ENCODE measurements at regions not wholly inside any gene's neighbourhood (a gene's known extent, or its start where the extent isn't known, plus 50 kb on each side); places are given as distances from the start of the nearest gene placed in this dataset.

GRCh38 chr6:121649951-121650350 is 214.5 kb downstream of the GJA1 start (continued):
- no peak for TF ChIP-seq ZNF552 (CRISPR knock-in tag; IDR thresholded peaks at IDR 0.05; ENCODE audit: borderline replicate concordance)
- no peak for TF ChIP-seq SMARCE1 (IDR thresholded peaks at IDR 0.05; ENCODE audit: borderline replicate concordance)
- TF ChIP-seq ZNF597 (CRISPR knock-in tag; IDR thresholded peaks at IDR 0.05), result no peak

- FAIRE-seq, result no peak
- Histone ChIP-seq H3K4me1 (ENCODE audit: insufficient read depth, low read length) (no peaks in the 10 kb centered on the region), H3K79me2 (ENCODE audit: insufficient read depth, low read length) (no peaks in the 10 kb centered on the region), H4K20me1 (ENCODE audit: insufficient read depth, low read length) (no peaks in the 10 kb centered on the region), H3K9ac (ENCODE audit: insufficient read depth, low read depth, low read length) (no peak overlapping the region), H3K4me3 (replicated peaks in 1 of 3; ENCODE audit: insufficient read depth in 1 of 3, low read depth in 2 of 3, low read length in 3 of 3) (no peak overlapping the region), H3K27ac (ENCODE audit: extremely low read length, insufficient read depth, low read length) (no peak overlapping the region), H3K9me3 (ENCODE audit: low read length) (no peaks in the 10 kb centered on the region), H3K27me3 (ENCODE audit: control insufficient read depth in 1 of 2, insufficient read depth in 2 of 2, low read length in 2 of 2) (no peaks in the 10 kb centered on the region), H3K36me3 (replicated peaks in 1 of 2; ENCODE audit: control insufficient read depth in 1 of 2, insufficient read depth in 2 of 2, low read length in 2 of 2) (no peaks in the 10 kb centered on the region), H2AFZ (ENCODE audit: low read length) (no peak overlapping the region), H3K4me2 (ENCODE audit: low read depth, low read length) (no peak overlapping the region)
- intact Hi-C loops (cut with micrococcal nuclease; ENCODE audit: unreplicated experiment), result no loop called here
- no peak for DNase-seq (ENCODE audit: low spot score)
- in situ Hi-C loops (cut with HindIII; ENCODE audit: extremely low pct_ligation_motif_present, low pct_unique_long_range_greater_than_20kb), result no loop called here
- ChIA-PET CTCF (ENCODE audit: low intra/inter-chr PET ratio, low total read pairs) (no interaction called here), POLR2A (no interaction called here)
- no peak for ATAC-seq
- 0% methylated on average over 1 of the region's 1 CpG for WGBS (ENCODE audit: low lambda C conversion rate)
- BruUV-seq (replicated peaks), result no TSS peak
- TF ChIP-seq GATAD2A (CRISPR knock-in tag; IDR thresholded peaks at IDR 0.05) (no peak), TEAD3 (CRISPR knock-in tag; optimal IDR thresholded peaks at IDR 0.05; ENCODE audit: borderline replicate concordance) (no peak), ZBTB7A (CRISPR knock-in tag; IDR thresholded peaks at IDR 0.05) (no peak), ZC3H13 (CRISPR knock-in tag; IDR thresholded peaks at IDR 0.05) (no peak), STAG1 (CRISPR knock-in tag; IDR thresholded peaks at IDR 0.05) (no peak), ZNF10 (CRISPR knock-in tag; IDR thresholded peaks at IDR 0.05; ENCODE audit: borderline replicate concordance, low read depth) (no peak), IRF9 (CRISPR knock-in tag; IDR thresholded peaks at IDR 0.05; ENCODE audit: borderline replicate concordance) (no peak), ZNF17 (CRISPR knock-in tag; IDR thresholded peaks at IDR 0.05) (no peak), RARG (CRISPR knock-in tag; IDR thresholded peaks at IDR 0.05; ENCODE audit: low read depth) (no peak), REST (IDR thresholded peaks at IDR 0.05; ENCODE audit: borderline replicate concordance in 1 of 2, low read depth in 1 of 2, low read length in 2 of 2) (no peak), SNAI1 (CRISPR knock-in tag; IDR thresholded peaks at IDR 0.05; ENCODE audit: borderline replicate concordance) (no peak), ZNF670 (CRISPR knock-in tag; IDR thresholded peaks at IDR 0.05; ENCODE audit: borderline replicate concordance) (no peak), KLF12 (CRISPR knock-in tag; IDR thresholded peaks at IDR 0.05; ENCODE audit: borderline replicate concordance) (no peak)
Measured at GRCh38 chr6:121651420-121651819, 216.0 kb downstream of the GJA1 start.
